Neural progenitor cell (in vitro differentiated cells): ENCODE measurements at regions not wholly inside any gene's neighbourhood (a gene's known extent, or its start where the extent isn't known, plus 50 kb on each side); places are given as distances from the start of the nearest gene placed in this dataset.

ENCODE experiments used
- DNase-seq: peaks from one replicate; pipeline ENCODE4 v3.0.0-alpha.2; 2016; ENCODE audit warnings: low spot score
- H2AFZ ChIP-seq: fragments of 200-600 bp; sonication (generic); replicated peaks from 2 replicates; pipeline ENCODE4 v1.6.1; 2016; ENCODE audit warnings: antibody characterized with exemption
- H3F3A ChIP-seq: fragments of 200-600 bp; sonication (generic); 2 replicates; pipeline ENCODE4 v1.6.1; 2016; ENCODE audit warnings: antibody characterized with exemption, low read depth
- H3K27ac ChIP-seq: fragments of 200-600 bp; sonication (generic); 2 replicates; pipeline ENCODE4 v1.5.1; 2016; ENCODE audit warnings: mild to moderate bottlenecking
- H3K27me3 ChIP-seq: fragments of 200-600 bp; sonication (generic); 2 replicates; pipeline ENCODE4 v1.6.1; 2016; ENCODE audit warnings: mild to moderate bottlenecking, moderate library complexity
- H3K36me3 ChIP-seq: fragments of 200-600 bp; sonication (generic); 2 replicates; pipeline ENCODE4 v1.5.1; 2016
- H3K4me1 ChIP-seq: fragments of 200-600 bp; sonication (generic); 2 replicates; pipeline ENCODE4 v1.6.1; 2016; ENCODE audit warnings: mixed run types
- H3K4me2 ChIP-seq: fragments of 200-600 bp; sonication (generic); 2 replicates; pipeline ENCODE4 v1.6.1; 2016
- H3K4me3 ChIP-seq: fragments of 200-600 bp; sonication (generic); 2 replicates; pipeline ENCODE4 v1.5.1; 2016
- H3K79me2 ChIP-seq: fragments of 200-600 bp; sonication (generic); 2 replicates; pipeline ENCODE4 v1.6.1; 2016; ENCODE audit warnings: low read depth
- H3K9ac ChIP-seq: fragments of 200-600 bp; sonication (generic); 2 replicates; pipeline ENCODE4 v1.6.1; 2016
- H3K9me3 ChIP-seq: fragments of 200-600 bp; sonication (generic); 2 replicates; pipeline ENCODE4 v1.5.1; 2016; ENCODE audit warnings: low read depth
- H4K20me1 ChIP-seq: fragments of 200-600 bp; sonication (generic); 2 replicates; pipeline ENCODE4 v1.6.1; 2016; ENCODE audit warnings: low read depth
- H3K27ac Mint-ChIP-seq: 3 replicates; pipeline ENCODE4 v1.8.0; 2021; ENCODE audit warnings: mixed read lengths
- H3K27me3 Mint-ChIP-seq: 2 replicates; pipeline ENCODE4 v1.8.0; 2022; ENCODE audit warnings: low read depth, mild to moderate bottlenecking, inconsistent platforms, moderate library complexity, mixed read lengths; ENCODE audit not compliant: insufficient read depth
- H3K36me3 Mint-ChIP-seq: 3 replicates; pipeline ENCODE4 v1.8.0; 2021; ENCODE audit warnings: mixed read lengths
- H3K4me1 Mint-ChIP-seq: 3 replicates; pipeline ENCODE4 v1.8.0; 2021; ENCODE audit warnings: mixed read lengths
- H3K4me3 Mint-ChIP-seq: 3 replicates; pipeline ENCODE4 v1.8.0; 2021; ENCODE audit warnings: mild to moderate bottlenecking, moderate library complexity, mixed read lengths
- H3K9me3 Mint-ChIP-seq: 3 replicates; pipeline ENCODE4 v1.8.0; 2020; ENCODE audit warnings: mixed read lengths
- CTCF ChIP-seq: fragments of 200-600 bp; sonication (generic); IDR thresholded peaks from 2 replicates; pipeline ENCODE4 v1.5.1; 2017; ENCODE audit warnings: antibody characterized with exemption, mild to moderate bottlenecking
- EZH2 ChIP-seq: fragments of 200-600 bp; sonication (generic); IDR thresholded peaks from 2 replicates; pipeline ENCODE4 v1.6.1; 2017; ENCODE audit warnings: antibody characterized with exemption, mild to moderate bottlenecking, moderate library complexity
- EZH2phosphoT487 ChIP-seq: fragments of 200-600 bp; sonication (generic); IDR thresholded peaks from 2 replicates; pipeline ENCODE4 v1.6.1; 2017; ENCODE audit warnings: antibody characterized with exemption

GRCh38 chr6:168231393-168231957 lies 88.1 kb downstream of the DACT2 start:
- Histone ChIP-seq H3K4me2 (no peak overlapping the region), H3K4me1 (peaks cover 18% of the 10 kb centered on the region)

GRCh38 chr6:168229368-168229752 lies 90.2 kb downstream of the DACT2 start:
- Histone ChIP-seq H4K20me1 (no peaks in the 10 kb centered on the region), H3K79me2 (no peaks in the 10 kb centered on the region), H3K4me1 (peaks cover 30% of the 10 kb centered on the region), H2AFZ (no peak overlapping the region), H3K9me3 (no peaks in the 10 kb centered on the region), H3K36me3 (no peaks in the 10 kb centered on the region), H3K27me3 (no peaks in the 10 kb centered on the region), H3K4me2 (no peak overlapping the region), H3F3A (peaks cover 10% of the 10 kb centered on the region), H3K9ac (no peak overlapping the region), H3K27ac (no peak overlapping the region), H3K4me3 (no peak overlapping the region)
- Mint-ChIP-seq H3K36me3 (no peaks in the 10 kb centered on the region), H3K9me3 (no peaks in the 10 kb centered on the region), H3K4me1 (peaks cover 50% of the 10 kb centered on the region), H3K4me3 (no peak overlapping the region), H3K27ac (no peak overlapping the region), H3K27me3 (peaks cover 6% of the 10 kb centered on the region)
- TF ChIP-seq EZH2phosphoT487 = no peak
- no peak for DNase-seq

More at GRCh38 chr6:168231393-168231957, 88.1 kb downstream of the DACT2 start:
- DNase-seq = no peak
- Mint-ChIP-seq H3K27me3 (peaks cover 2% of the 10 kb centered on the region), H3K4me3 (no peak overlapping the region), H3K36me3 (no peaks in the 10 kb centered on the region), H3K27ac (peak overlapping the region; percentile 14), H3K9me3 (no peaks in the 10 kb centered on the region), H3K4me1 (peaks cover 33% of the 10 kb centered on the region)
- H3K9ac ChIP-seq = no peak overlapping the region
- no peaks in the 10 kb centered on the region for H3K36me3 ChIP-seq
- no peaks in the 10 kb centered on the region for H3K9me3 ChIP-seq
- no peaks in the 10 kb centered on the region for H3K79me2 ChIP-seq
- no peak overlapping the region for H3K4me3 ChIP-seq
- H3K27ac ChIP-seq = no peak overlapping the region
- no peaks in the 10 kb centered on the region for H4K20me1 ChIP-seq
- no peak for TF ChIP-seq CTCF
- no peak for TF ChIP-seq EZH2phosphoT487
- TF ChIP-seq EZH2 = no peak
- no peaks in the 10 kb centered on the region for H3K27me3 ChIP-seq
- H3F3A ChIP-seq = peaks cover 10% of the 10 kb centered on the region
- H2AFZ ChIP-seq = no peak overlapping the region

GRCh38 chr6:168228676-168229367 lies 90.8 kb downstream of the DACT2 start:
- Mint-ChIP-seq H3K27me3 (peaks cover 7% of the 10 kb centered on the region), H3K4me3 (no peak overlapping the region), H3K27ac (no peak overlapping the region), H3K9me3 (no peaks in the 10 kb centered on the region), H3K4me1 (peaks cover 50% of the 10 kb centered on the region), H3K36me3 (no peaks in the 10 kb centered on the region)
- no peak overlapping the region for H3K4me2 ChIP-seq
- no peaks in the 10 kb centered on the region for H3K27me3 ChIP-seq
- H3K79me2 ChIP-seq = no peaks in the 10 kb centered on the region
- no peaks in the 10 kb centered on the region for H3K9me3 ChIP-seq
- no peak for TF ChIP-seq EZH2phosphoT487
- no peak for TF ChIP-seq CTCF
- no peak for TF ChIP-seq EZH2
- peaks cover 10% of the 10 kb centered on the region for H3F3A ChIP-seq
- no peak overlapping the region for H3K4me3 ChIP-seq
- no peak overlapping the region for H3K9ac ChIP-seq
- no peak overlapping the region for H2AFZ ChIP-seq
- no peak overlapping the region for H3K27ac ChIP-seq
- peaks cover 30% of the 10 kb centered on the region for H3K4me1 ChIP-seq
- H3K36me3 ChIP-seq = no peaks in the 10 kb centered on the region
- DNase-seq = no peak
- H4K20me1 ChIP-seq = no peaks in the 10 kb centered on the region

GRCh38 chr6:168227840-168228239 lies 91.7 kb downstream of the DACT2 start:
- Mint-ChIP-seq H3K4me3 (no peak overlapping the region), H3K27ac (no peak overlapping the region), H3K9me3 (no peaks in the 10 kb centered on the region), H3K36me3 (no peaks in the 10 kb centered on the region), H3K27me3 (peaks cover 12% of the 10 kb centered on the region), H3K4me1 (peaks cover 48% of the 10 kb centered on the region)
- no peak for TF ChIP-seq EZH2phosphoT487
- TF ChIP-seq EZH2 = no peak
- TF ChIP-seq CTCF = no peak
- peaks cover 10% of the 10 kb centered on the region for H3F3A ChIP-seq
- H4K20me1 ChIP-seq = no peaks in the 10 kb centered on the region
- H3K27me3 ChIP-seq = no peaks in the 10 kb centered on the region
- no peak overlapping the region for H3K4me2 ChIP-seq
- no peak overlapping the region for H2AFZ ChIP-seq
- no peaks in the 10 kb centered on the region for H3K79me2 ChIP-seq
- no peaks in the 10 kb centered on the region for H3K36me3 ChIP-seq
- no peak for DNase-seq
- H3K9ac ChIP-seq = no peak overlapping the region
- H3K4me3 ChIP-seq = no peak overlapping the region
- H3K4me1 ChIP-seq = peaks cover 30% of the 10 kb centered on the region
- no peaks in the 10 kb centered on the region for H3K9me3 ChIP-seq
- H3K27ac ChIP-seq = no peak overlapping the region
